ENCODE measurements at regions not wholly inside any gene's neighbourhood (a gene's known extent, or its start where the extent isn't known, plus 50 kb on each side); places are given as distances from the start of the nearest gene placed in this dataset.
"Not testable (repeated sequence)": the region's sequence is repeated elsewhere in the genome, so short reads cannot be mapped to it uniquely, and the experiment has no call there.

DNA sequence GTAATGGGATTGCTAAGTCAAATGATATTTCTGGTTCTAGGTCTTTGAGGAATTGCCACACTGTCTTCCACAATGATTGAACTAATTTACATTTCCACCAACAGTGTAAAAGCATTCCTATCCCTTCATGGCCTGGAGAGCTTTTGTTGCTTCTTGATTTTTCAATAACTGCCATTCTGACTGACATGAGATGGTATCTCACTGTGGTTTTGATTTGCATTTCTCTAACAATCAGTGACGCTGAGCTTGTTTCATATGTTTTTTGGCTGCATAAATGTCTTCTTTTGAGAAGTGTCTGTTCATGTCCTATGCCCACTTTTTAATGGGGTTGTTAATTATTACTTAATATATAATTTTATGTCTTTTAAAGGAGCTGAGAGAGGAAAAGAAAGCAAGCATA lies 177.7 kb upstream of the VLDLR start:
- TF ChIP-seq, protein P1, sequence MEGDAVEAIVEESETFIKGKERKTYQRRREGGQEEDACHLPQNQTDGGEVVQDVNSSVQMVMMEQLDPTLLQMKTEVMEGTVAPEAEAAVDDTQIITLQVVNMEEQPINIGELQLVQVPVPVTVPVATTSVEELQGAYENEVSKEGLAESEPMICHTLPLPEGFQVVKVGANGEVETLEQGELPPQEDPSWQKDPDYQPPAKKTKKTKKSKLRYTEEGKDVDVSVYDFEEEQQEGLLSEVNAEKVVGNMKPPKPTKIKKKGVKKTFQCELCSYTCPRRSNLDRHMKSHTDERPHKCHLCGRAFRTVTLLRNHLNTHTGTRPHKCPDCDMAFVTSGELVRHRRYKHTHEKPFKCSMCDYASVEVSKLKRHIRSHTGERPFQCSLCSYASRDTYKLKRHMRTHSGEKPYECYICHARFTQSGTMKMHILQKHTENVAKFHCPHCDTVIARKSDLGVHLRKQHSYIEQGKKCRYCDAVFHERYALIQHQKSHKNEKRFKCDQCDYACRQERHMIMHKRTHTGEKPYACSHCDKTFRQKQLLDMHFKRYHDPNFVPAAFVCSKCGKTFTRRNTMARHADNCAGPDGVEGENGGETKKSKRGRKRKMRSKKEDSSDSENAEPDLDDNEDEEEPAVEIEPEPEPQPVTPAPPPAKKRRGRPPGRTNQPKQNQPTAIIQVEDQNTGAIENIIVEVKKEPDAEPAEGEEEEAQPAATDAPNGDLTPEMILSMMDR (IDR thresholded peaks at IDR 0.05; ENCODE audit: low read depth, low read length) = not testable (repeated sequence)
- not testable (repeated sequence) for TF ChIP-seq EZH2phosphoT487 (IDR thresholded peaks at IDR 0.05; ENCODE audit: low read depth)

Data from OCI-LY3 (cell line).